ENCODE measurements at regions not wholly inside any gene's neighbourhood (a gene's known extent, or its start where the extent isn't known, plus 50 kb on each side); places are given as distances from the start of the nearest gene placed in this dataset.
"Not testable (repeated sequence)": the region's sequence is repeated elsewhere in the genome, so short reads cannot be mapped to it uniquely, and the experiment has no call there.

DNA sequence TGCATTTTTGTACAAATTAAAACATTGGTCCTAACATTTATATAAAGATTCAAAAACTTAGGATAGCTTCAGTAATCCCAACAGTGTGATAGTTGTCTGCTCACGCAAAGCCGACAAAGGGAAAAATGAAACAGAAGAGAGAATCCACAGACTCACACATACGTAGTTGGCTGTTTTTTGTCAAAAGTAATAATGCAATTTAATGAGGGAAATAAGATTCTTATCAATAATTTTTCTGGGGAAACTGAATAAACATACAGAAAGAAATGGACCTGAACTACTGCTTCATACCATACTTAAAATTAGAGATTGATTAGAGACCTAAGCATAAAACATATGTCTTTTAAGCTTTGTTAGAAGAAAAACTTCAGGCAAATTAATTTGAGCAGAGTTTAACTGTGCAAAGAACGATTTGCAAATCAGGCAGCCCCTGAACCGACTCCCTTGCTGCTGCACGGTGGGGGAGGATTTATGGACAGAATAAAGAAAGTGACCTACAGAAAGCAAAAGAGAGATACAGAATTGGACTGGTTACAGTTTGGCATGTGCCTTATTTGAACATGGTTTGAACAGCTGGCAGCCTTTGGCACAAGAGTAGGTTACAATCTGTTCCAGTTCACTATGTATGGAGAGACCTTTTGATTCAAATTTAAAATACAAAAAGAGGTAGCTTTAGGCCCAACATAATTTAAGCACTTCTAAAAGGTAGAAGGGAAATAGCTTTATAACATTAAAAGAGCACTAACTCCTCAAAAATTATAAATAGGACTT is 64.9 kb upstream of the CTSV start:
- DNase-seq (ENCODE audit: low spot score), result not testable (repeated sequence)

DNA sequence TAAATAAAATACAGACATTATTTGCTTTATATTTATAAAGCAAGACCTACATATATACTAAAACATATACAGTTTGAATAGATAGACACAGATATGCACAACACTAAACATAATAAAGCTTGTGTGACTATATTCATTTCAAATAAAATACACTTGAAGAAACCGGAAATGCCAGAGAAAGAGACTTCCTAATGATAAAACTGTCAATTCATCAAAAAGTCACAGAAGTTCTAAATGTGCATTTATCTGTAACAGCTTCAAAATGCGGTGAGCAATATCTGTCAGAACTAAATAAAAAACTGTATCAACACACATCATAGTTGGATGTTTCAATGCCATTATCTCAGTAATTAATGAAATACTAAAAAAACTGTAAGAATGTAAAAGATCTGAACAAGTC is 60.6 kb upstream of the CTSV start:
- DNase-seq (ENCODE audit: low spot score), result not testable (repeated sequence)

DNA sequence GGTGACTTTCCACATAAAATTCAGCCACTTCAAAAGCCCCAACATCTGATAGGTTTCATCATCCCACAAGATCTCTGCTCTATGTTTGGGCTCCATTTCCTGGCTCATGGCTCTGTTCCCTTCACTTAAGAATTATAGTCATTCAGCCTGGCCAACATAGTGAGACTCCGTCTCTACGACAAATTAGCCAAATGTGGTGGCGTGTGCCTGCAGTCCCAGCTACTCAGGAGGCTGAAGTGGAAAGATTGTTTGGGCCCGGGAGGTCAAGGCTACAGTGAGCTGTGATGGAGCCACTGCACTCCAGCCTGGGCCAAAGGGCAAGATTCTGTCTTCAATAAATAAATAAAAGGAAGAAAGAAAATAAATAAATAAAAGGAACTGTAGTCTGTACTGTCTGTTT is 57.9 kb upstream of the CTSV start:
- DNase-seq (ENCODE audit: low spot score), result no peak

DNA sequence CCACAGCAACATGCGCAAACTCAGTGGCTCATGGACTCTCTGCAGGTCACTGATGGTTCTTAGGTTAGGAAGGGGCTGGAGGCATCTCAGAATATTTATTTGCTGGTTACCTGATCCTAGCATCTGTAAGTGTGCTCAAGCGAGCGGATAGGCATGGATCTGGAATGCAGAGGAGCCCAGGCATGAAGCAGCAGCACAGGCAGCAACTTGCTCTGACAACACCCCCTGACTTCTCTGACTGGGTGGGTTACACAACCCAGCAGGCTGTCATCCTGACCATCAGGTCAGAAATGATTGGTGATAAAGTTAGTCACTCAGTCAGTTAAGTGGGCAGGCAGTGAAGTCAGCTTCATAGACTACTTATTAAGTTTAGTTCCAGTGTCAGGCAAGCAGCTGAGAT is 50.4 kb upstream of the CTSV start:
- not testable (repeated sequence) for DNase-seq (ENCODE audit: low spot score)
